ENCODE measurements at regions not wholly inside any gene's neighbourhood (a gene's known extent, or its start where the extent isn't known, plus 50 kb on each side); places are given as distances from the start of the nearest gene placed in this dataset.
A peak's percentile ranks its signal among the peaks of the same experiment; 100 is the strongest.
"Not testable (repeated sequence)": the region's sequence is repeated elsewhere in the genome, so short reads cannot be mapped to it uniquely, and the experiment has no call there.

DNA sequence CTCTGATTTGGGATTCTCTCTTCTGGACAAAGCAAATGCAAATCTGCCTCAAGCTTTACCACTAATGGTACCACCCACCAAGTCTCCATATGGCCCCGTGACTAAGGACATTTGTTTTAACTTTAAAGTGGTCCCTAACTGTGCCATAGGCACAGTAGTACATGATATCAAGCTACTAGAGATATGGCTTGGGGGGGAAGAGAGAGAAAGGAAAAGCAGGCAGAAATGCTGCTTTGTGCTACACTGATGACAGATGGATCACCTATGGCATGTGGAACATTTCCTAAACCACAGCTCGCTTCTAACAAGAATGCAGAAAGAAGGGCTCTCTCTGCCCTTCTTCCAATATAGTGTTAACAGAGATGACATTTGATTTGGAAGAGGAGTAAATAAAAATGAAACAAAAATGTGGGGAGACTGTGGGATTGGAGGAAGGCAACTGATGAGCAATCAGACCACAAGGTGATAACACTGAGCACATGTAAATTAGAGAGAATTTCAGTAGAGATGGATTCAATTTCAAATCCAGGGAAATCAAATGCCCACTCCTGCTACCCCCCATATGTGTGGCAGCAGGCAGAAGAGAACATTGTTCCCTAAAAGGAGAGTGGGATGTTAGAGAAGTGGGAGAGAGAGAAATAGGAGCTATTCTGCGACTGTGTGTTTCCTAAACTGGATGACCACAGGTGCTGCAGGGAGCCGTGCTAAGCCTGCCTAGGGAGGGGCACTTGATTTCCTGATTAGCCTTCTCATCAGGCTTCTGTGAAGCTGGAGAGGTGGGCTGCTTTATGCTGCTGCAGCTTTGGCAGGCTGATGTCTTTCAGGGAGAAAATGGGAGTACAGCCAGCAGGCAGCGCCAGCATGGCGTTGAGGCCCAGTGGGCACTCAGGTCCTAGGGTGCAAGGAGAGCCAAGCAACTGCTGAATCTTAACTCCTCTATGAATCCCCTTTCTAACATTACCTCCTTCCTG is 75.3 kb downstream of the ZNF648 start:
- Histone ChIP-seq H3K36me3 (ENCODE audit: control insufficient read depth, insufficient read depth, low read length) (no peaks in the 10 kb centered on the region), H3K9me3 (ENCODE audit: control insufficient read depth, insufficient read depth, low read length) (no peaks in the 10 kb centered on the region), H3K27me3 (ENCODE audit: control insufficient read depth, insufficient read depth, low read length) (no peaks in the 10 kb centered on the region), H3K4me3 (ENCODE audit: low read length) (no peak overlapping the region), H3K4me1 (ENCODE audit: control insufficient read depth, insufficient read depth, low read length) (no peaks in the 10 kb centered on the region), H3K27ac (ENCODE audit: low read length) (no peak overlapping the region)
- no peak for DNase-seq (ENCODE audit: low read depth, low spot score)
- no CpG with 5 or more reads among the region's 6 CpGs for WGBS (ENCODE audit: insufficient coverage, insufficient read length)

DNA sequence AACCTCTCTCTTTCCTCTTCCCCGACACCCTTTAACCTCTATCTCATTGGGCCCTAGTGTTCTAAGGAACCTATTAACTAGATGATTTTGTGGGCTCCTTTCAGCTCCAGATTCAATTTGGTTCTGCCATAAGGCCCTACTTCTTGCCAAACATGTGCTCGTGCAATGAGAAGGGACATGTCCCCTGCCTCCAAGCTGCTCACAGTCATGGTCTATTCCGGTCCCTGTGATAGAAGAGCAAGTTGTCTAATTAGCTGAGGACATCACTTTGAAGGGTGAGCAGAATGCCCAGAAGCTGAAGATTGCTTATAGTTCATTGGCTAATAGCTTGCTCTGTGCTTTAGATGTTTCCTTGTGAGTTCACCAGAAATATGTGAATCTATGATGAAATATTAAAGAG is 76.2 kb downstream of the ZNF648 start:
- Histone ChIP-seq H3K27me3 (ENCODE audit: control insufficient read depth, insufficient read depth, low read length) (no peaks in the 10 kb centered on the region), H3K4me3 (ENCODE audit: low read length) (no peak overlapping the region), H3K27ac (ENCODE audit: low read length) (no peak overlapping the region), H3K36me3 (ENCODE audit: control insufficient read depth, insufficient read depth, low read length) (no peaks in the 10 kb centered on the region), H3K9me3 (ENCODE audit: control insufficient read depth, insufficient read depth, low read length) (no peaks in the 10 kb centered on the region), H3K4me1 (ENCODE audit: control insufficient read depth, insufficient read depth, low read length) (no peaks in the 10 kb centered on the region)
- DNase-seq (ENCODE audit: low read depth, low spot score): no peak
- no CpG with 5 or more reads among the region's 3 CpGs for WGBS (ENCODE audit: insufficient coverage, insufficient read length)

DNA sequence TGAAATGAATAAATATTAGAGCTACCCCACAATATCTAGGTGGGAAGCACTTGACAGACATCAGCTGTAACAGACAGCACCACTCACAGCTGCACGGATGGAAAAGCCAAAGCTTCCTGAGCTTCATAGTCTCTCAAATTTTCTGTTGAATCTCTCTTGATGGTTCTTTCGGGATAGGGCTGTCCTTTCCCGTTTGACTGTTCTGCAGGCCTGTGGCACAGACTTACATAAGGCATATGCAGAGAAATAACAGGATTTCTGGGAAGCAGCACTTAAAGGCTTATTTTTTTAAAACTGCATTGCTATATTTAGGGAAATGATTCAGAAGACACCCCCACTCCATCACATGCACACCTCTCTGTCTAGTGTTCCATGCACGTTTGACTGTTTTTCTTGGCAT is 77.5 kb downstream of the ZNF648 start:
- no peak for DNase-seq (ENCODE audit: low read depth, low spot score)
- H3K27me3 ChIP-seq (ENCODE audit: control insufficient read depth, insufficient read depth, low read length): no peaks in the 10 kb centered on the region
- H3K36me3 ChIP-seq (ENCODE audit: control insufficient read depth, insufficient read depth, low read length): no peaks in the 10 kb centered on the region
- H3K9me3 ChIP-seq (ENCODE audit: control insufficient read depth, insufficient read depth, low read length): no peaks in the 10 kb centered on the region
- no peak overlapping the region for H3K27ac ChIP-seq (ENCODE audit: low read length)
- H3K4me1 ChIP-seq (ENCODE audit: control insufficient read depth, insufficient read depth, low read length): no peaks in the 10 kb centered on the region
- WGBS (ENCODE audit: insufficient coverage, insufficient read length): no CpG with 5 or more reads among the region's 4 CpGs
- no peak overlapping the region for H3K4me3 ChIP-seq (ENCODE audit: low read length)

DNA sequence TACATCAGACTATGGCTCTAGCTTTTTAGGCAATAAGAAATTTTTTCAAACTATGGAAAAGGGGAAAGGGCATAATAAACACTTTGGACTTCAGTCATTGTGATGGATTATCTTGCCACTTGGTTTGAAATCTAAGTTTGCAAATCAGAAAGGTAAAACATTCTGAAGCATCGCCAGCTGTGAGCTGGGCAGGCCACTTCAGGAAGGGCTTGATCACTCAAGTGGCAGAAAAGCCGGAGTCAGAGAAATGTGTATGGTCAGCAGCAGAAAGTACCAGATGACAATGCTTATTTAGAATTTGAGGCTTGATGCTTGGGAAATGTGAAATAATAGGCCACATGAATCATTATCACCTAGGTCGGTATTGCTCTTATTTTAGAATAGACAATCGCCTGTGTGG is 79.7 kb downstream of the ZNF648 start:
- DNase-seq (ENCODE audit: low read depth, low spot score): no peak
- no peaks in the 10 kb centered on the region for H3K36me3 ChIP-seq (ENCODE audit: control insufficient read depth, insufficient read depth, low read length)
- H3K9me3 ChIP-seq (ENCODE audit: control insufficient read depth, insufficient read depth, low read length): no peaks in the 10 kb centered on the region
- H3K27me3 ChIP-seq (ENCODE audit: control insufficient read depth, insufficient read depth, low read length): no peaks in the 10 kb centered on the region
- no peak overlapping the region for H3K27ac ChIP-seq (ENCODE audit: low read length)
- H3K4me1 ChIP-seq (ENCODE audit: control insufficient read depth, insufficient read depth, low read length): no peaks in the 10 kb centered on the region
- WGBS (ENCODE audit: insufficient coverage, insufficient read length): no CpG with 5 or more reads among the region's 4 CpGs
- no peak overlapping the region for H3K4me3 ChIP-seq (ENCODE audit: low read length)

DNA sequence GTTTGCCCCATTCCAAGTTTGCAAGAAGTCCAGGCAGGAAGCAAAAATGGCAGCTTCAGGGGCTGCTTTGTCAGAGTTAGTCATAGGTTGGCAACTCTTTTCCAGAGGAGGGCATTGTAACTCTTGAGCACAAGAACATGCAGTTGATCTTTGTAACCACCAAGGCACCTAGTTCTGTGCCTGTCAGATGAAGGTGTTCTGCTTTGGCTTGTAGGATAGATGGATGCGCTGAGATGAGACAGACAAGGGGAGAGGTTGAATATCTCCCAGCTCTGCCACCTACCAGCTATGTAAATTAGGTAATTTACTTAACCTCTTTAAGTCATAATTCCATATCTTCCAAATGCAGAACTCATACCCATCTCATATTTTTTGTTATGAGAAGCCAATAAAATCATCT is 89.3 kb downstream of the ZNF648 start:
- Histone ChIP-seq H3K4me3 (ENCODE audit: low read length) (no peak overlapping the region), H3K36me3 (ENCODE audit: control insufficient read depth, insufficient read depth, low read length) (no peaks in the 10 kb centered on the region), H3K27ac (ENCODE audit: low read length) (no peak overlapping the region), H3K9me3 (ENCODE audit: control insufficient read depth, insufficient read depth, low read length) (no peaks in the 10 kb centered on the region), H3K4me1 (ENCODE audit: control insufficient read depth, insufficient read depth, low read length) (peaks cover 4% of the 10 kb centered on the region; the same call in 1 of the 2 replicates), H3K27me3 (ENCODE audit: control insufficient read depth, insufficient read depth, low read length) (no peaks in the 10 kb centered on the region)
- WGBS (ENCODE audit: insufficient coverage, insufficient read length): no CpG with 5 or more reads among the region's 1 CpG
- DNase-seq (ENCODE audit: low read depth, low spot score): no peak

DNA sequence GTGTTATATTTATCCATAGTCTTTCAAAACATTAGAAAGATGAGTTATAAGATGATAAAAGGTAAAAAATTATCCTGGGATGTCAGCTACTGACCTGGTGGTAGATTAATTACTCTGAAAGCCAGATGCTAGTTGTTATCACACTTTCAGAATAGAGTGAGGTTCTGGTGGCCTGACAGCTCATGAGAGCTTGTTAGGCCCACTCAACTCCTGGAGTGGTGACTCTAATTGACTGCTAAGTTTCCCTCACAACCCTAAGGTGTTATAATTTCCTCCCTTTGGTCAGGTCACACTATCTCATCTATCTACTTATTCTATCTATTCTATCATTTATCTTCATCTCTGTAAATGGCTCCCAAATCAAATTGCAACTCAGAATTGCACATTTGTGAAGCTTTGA is 90.1 kb downstream of the ZNF648 start:
- Histone ChIP-seq H3K27ac (ENCODE audit: low read length) (no peak overlapping the region), H3K27me3 (ENCODE audit: control insufficient read depth, insufficient read depth, low read length) (no peaks in the 10 kb centered on the region), H3K4me3 (ENCODE audit: low read length) (no peak overlapping the region), H3K36me3 (ENCODE audit: control insufficient read depth, insufficient read depth, low read length) (no peaks in the 10 kb centered on the region), H3K4me1 (ENCODE audit: control insufficient read depth, insufficient read depth, low read length) (peaks cover 4% of the 10 kb centered on the region; the same call in 1 of the 2 replicates), H3K9me3 (ENCODE audit: control insufficient read depth, insufficient read depth, low read length) (no peaks in the 10 kb centered on the region)
- DNase-seq (ENCODE audit: low read depth, low spot score): no peak

DNA sequence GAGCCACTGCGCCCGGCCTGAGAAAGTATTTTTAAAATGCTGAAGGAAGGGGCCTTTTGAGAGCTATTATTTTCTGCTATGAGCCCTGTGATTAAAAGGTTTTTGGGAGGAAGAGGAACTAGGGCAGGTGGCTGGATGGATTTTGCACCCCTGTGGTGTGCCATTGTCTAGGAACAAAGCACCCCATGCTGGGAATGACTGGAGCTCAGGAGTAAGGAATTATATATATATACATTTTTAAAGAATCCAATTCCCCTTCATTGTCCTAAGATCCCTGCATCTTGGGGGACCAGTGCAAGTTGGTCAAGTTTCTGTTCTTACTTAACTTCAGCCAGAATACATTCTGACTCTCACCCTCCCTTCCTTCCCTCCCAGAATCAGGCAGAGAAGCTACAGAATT is 91.6 kb downstream of the ZNF648 start:
- DNase-seq (ENCODE audit: low read depth, low spot score): peak; percentile 95
- H3K27me3 ChIP-seq (ENCODE audit: control insufficient read depth, insufficient read depth, low read length): no peaks in the 10 kb centered on the region
- no peaks in the 10 kb centered on the region for H3K9me3 ChIP-seq (ENCODE audit: control insufficient read depth, insufficient read depth, low read length)

DNA sequence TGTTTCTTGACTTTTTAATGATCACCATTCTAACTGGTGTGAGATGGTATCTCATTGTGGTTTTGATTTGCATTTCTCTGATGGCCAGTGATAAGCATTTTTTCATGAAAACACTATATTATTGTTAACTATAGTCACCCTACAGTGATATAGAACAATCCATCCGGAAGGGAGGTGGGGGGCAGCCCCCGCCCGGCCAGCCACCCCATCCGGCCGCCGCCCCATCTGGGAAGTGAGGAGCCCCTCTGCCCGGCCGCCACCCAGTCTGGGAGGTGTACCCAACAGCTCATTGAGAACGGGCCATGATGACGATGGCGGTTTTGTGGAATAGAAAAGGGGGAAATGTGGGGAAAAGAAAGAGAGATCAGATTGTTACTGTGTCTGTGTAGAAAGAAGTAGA is 106.8 kb downstream of the ZNF648 start:
- H3K9me3 ChIP-seq (ENCODE audit: control insufficient read depth, insufficient read depth, low read length); H3K27ac ChIP-seq (ENCODE audit: low read length); H3K4me1 ChIP-seq (ENCODE audit: control insufficient read depth, insufficient read depth, low read length); H3K4me3 ChIP-seq (ENCODE audit: low read length); H3K36me3 ChIP-seq (ENCODE audit: control insufficient read depth, insufficient read depth, low read length); DNase-seq (ENCODE audit: low read depth, low spot score); H3K27me3 ChIP-seq (ENCODE audit: control insufficient read depth, insufficient read depth, low read length): not testable (repeated sequence)
- WGBS (ENCODE audit: insufficient coverage, insufficient read length): no CpG with 5 or more reads among the region's 11 CpGs

More for the DNA sequence above, 91.6 kb downstream of the ZNF648 start:
- Histone ChIP-seq H3K27ac (ENCODE audit: low read length) (peak overlapping the region; percentile 33), H3K4me3 (ENCODE audit: low read length) (no peak overlapping the region), H3K36me3 (ENCODE audit: control insufficient read depth, insufficient read depth, low read length) (no peaks in the 10 kb centered on the region), H3K4me1 (ENCODE audit: control insufficient read depth, insufficient read depth, low read length) (peaks cover 4% of the 10 kb centered on the region)
- WGBS (ENCODE audit: insufficient coverage, insufficient read length): no CpG with 5 or more reads among the region's 2 CpGs

DNA sequence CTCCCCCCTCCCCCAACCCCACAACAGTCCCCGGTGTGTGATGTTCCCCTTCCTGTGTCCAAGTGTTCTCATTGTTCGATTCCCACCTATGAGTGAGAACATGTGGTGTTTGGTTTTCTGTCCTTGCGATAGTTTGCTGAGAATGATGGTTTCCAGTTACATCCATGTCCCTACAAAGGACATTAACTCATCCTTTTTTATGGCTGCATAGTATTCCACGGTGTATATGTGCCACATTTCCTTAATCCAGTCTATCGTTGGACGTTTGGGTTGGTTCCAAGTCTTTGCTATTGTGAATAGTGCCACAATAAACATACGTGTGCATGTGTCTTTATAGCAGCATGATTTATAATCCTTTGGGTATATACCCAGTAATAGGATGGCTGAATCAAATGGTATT is 107.3 kb downstream of the ZNF648 start:
- H3K9me3 ChIP-seq (ENCODE audit: control insufficient read depth, insufficient read depth, low read length); H3K36me3 ChIP-seq (ENCODE audit: control insufficient read depth, insufficient read depth, low read length); H3K27me3 ChIP-seq (ENCODE audit: control insufficient read depth, insufficient read depth, low read length); H3K4me1 ChIP-seq (ENCODE audit: control insufficient read depth, insufficient read depth, low read length); H3K4me3 ChIP-seq (ENCODE audit: low read length); DNase-seq (ENCODE audit: low read depth, low spot score); H3K27ac ChIP-seq (ENCODE audit: low read length): not testable (repeated sequence)
- no CpG with 5 or more reads among the region's 7 CpGs for WGBS (ENCODE audit: insufficient coverage, insufficient read length)

DNA sequence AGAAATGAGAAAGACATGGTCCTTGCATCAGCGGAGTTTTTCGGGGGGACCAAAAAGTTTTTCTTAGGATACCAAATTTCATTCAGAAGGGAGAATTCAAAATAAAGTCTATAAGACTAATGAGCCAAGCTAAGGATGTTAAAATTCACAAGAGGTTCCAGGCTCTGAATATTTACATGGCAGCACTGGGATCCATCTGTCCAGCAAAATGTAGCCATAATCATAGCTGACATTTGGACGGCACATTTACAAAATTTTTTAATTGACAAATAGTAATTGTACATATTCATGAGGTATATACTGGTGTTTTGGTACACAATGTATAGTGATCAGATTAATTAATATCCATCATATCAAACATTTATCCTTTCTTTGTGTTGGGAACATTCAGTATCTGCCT is 107.9 kb downstream of the ZNF648 start:
- Histone ChIP-seq H3K36me3 (ENCODE audit: control insufficient read depth, insufficient read depth, low read length) (no peaks in the 10 kb centered on the region), H3K9me3 (ENCODE audit: control insufficient read depth, insufficient read depth, low read length) (no peaks in the 10 kb centered on the region), H3K27ac (ENCODE audit: low read length) (no peak overlapping the region), H3K27me3 (ENCODE audit: control insufficient read depth, insufficient read depth, low read length) (no peaks in the 10 kb centered on the region), H3K4me3 (ENCODE audit: low read length) (no peak overlapping the region), H3K4me1 (ENCODE audit: control insufficient read depth, insufficient read depth, low read length) (no peaks in the 10 kb centered on the region)
- no CpG with 5 or more reads among the region's 3 CpGs for WGBS (ENCODE audit: insufficient coverage, insufficient read length)
- no peak for DNase-seq (ENCODE audit: low read depth, low spot score)

DNA sequence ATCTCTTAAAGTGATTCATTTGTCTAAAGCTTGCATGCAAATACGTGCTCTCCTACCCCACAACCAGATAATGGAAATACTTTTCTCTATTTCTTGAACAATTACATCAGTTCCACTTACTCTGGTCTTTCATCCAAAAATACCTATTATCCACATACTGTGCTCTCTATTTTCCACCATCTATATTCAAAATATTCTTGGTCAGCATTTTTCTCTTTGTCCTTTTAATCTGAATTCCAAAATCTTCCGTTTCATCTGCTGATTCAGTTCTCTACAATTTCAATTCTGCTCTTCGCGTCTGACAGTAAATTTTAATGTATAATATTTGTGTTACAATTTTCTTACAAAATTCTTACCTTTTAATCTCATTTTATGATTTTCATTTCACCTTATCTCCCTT is 110.3 kb downstream of the ZNF648 start:
- H3K27ac ChIP-seq (ENCODE audit: low read length): no peak overlapping the region
- no peaks in the 10 kb centered on the region for H3K27me3 ChIP-seq (ENCODE audit: control insufficient read depth, insufficient read depth, low read length)
- WGBS (ENCODE audit: insufficient coverage, insufficient read length): 100% methylated on average over 1 of the region's 4 CpGs
- H3K36me3 ChIP-seq (ENCODE audit: control insufficient read depth, insufficient read depth, low read length): no peaks in the 10 kb centered on the region
- no peaks in the 10 kb centered on the region for H3K4me1 ChIP-seq (ENCODE audit: control insufficient read depth, insufficient read depth, low read length)
- H3K9me3 ChIP-seq (ENCODE audit: control insufficient read depth, insufficient read depth, low read length): no peaks in the 10 kb centered on the region
- no peak for DNase-seq (ENCODE audit: low read depth, low spot score)
- no peak overlapping the region for H3K4me3 ChIP-seq (ENCODE audit: low read length)

Measured in iPS DF 6.9 (cell line).